Smooth muscle cell (in vitro differentiated cells): ENCODE measurements at regions not wholly inside any gene's neighbourhood (a gene's known extent, or its start where the extent isn't known, plus 50 kb on each side); places are given as distances from the start of the nearest gene placed in this dataset.

Experiments
- DNase-seq: peaks from one replicate; lab custom pipeline; 2025; ENCODE audit not compliant: unreplicated experiment; lab: John Stamatoyannopoulos, UW
- H2AFZ ChIP-seq: fragments of 200-600 bp; sonication (generic); 2 replicates; pipeline ENCODE4 v1.6.0; 2016; ENCODE audit warnings: antibody characterized with exemption, low read depth, mild to moderate bottlenecking
- H3F3A ChIP-seq: fragments of 200-600 bp; sonication (generic); 2 replicates; pipeline ENCODE4 v1.6.0; 2017; ENCODE audit warnings: antibody characterized with exemption, low read depth
- H3K27ac ChIP-seq: fragments of 200-600 bp; sonication (generic); 2 replicates; pipeline ENCODE4 v1.5.1; 2016; ENCODE audit warnings: low read depth, mild to moderate bottlenecking
- H3K27me3 ChIP-seq: fragments of 200-600 bp; sonication (generic); 2 replicates; pipeline ENCODE4 v1.6.1; 2016; ENCODE audit warnings: low read depth, mild to moderate bottlenecking
- H3K36me3 ChIP-seq: fragments of 200-600 bp; sonication (generic); 2 replicates; pipeline ENCODE4 v1.5.1; 2016; ENCODE audit warnings: low read depth
- H3K4me1 ChIP-seq: fragments of 200-600 bp; sonication (generic); 2 replicates; pipeline ENCODE4 v1.5.1; 2016; ENCODE audit warnings: low read depth
- H3K4me2 ChIP-seq: fragments of 200-600 bp; sonication (generic); 2 replicates; pipeline ENCODE4 v1.6.0; 2016; ENCODE audit warnings: mild to moderate bottlenecking
- H3K4me3 ChIP-seq: fragments of 200-600 bp; sonication (generic); 2 replicates; pipeline ENCODE4 v1.5.1; 2016; ENCODE audit warnings: mild to moderate bottlenecking
- H3K79me2 ChIP-seq: fragments of 200-600 bp; sonication (generic); 2 replicates; pipeline ENCODE4 v1.6.0; 2016; ENCODE audit warnings: low read depth, mild to moderate bottlenecking
- H3K9ac ChIP-seq: fragments of 200-600 bp; sonication (generic); 2 replicates; pipeline ENCODE4 v1.6.0; 2016; ENCODE audit warnings: low read depth
- H3K9me3 ChIP-seq: fragments of 200-600 bp; sonication (generic); replicated peaks from 2 replicates; pipeline ENCODE4 v1.5.1; 2016; ENCODE audit warnings: low read depth
- H4K20me1 ChIP-seq: fragments of 200-600 bp; sonication (generic); 2 replicates; pipeline ENCODE4 v1.6.0; 2016; ENCODE audit warnings: low read depth
- WGBS: methylation state at CpG from one replicate; pipeline ENCODE4 v1.1.7; 2016; ENCODE audit warnings: low lambda C conversion rate; 5-methylcytosine and 5-hydroxymethylcytosine counted together
- TF ChIP-seq, protein P1 (sequence below): fragments of 200-600 bp; sonication (generic); IDR thresholded peaks from 2 replicates; pipeline ENCODE4 v1.5.1; 2017; ENCODE audit warnings: borderline replicate concordance, mild to moderate bottlenecking, antibody characterized with exemption; ENCODE audit not compliant: insufficient read depth, poor library complexity, severe bottlenecking

DNA sequence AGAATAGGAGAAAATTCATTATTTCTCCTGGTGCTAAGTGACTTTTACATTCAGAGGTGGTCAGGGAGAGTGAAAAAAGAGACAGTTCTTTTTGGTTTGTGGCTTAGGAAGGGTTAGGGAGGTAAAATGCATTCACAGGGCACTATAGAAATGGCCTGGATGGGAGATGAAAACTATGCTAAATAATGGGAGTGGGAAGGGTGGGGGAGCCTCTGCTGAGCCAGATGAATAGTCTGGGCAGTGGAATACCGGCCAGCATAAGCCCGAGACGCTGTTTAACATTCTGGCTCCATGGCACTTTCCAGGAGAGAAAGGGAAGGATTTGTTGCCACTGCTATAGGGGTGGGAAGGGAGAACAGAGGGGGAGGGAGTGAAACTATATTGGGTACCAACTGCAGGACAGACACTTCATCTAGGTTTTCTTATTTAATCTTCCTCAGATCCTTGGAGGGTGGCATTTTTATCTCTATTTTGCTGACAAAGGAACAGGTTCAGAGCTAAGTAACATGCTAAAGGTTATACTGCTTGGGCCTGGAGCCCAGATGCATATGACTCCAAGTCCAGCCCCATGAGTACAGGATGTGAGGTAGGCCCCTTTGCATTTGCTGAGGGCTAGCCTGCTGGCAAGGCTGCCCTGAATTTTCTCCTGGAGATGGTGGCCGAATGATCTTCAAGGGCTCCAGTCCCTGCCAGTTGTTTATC is 372.4 kb downstream of the CCSER2 start:
- Histone ChIP-seq H3K36me3 (no peaks in the 10 kb centered on the region), H3K79me2 (no peaks in the 10 kb centered on the region), H2AFZ (no peak overlapping the region), H3K4me3 (no peak overlapping the region), H3K27ac (no peak overlapping the region), H3K9ac (no peak overlapping the region), H3K4me2 (no peak overlapping the region), H3F3A (no peaks in the 10 kb centered on the region), H4K20me1 (no peaks in the 10 kb centered on the region), H3K27me3 (peaks cover 3% of the 10 kb centered on the region), H3K4me1 (peaks cover under 1% of the 10 kb centered on the region), H3K9me3 (no peaks in the 10 kb centered on the region)
- 70% methylated on average over 4 of the region's 4 CpGs for WGBS
- TF ChIP-seq, protein P1, sequence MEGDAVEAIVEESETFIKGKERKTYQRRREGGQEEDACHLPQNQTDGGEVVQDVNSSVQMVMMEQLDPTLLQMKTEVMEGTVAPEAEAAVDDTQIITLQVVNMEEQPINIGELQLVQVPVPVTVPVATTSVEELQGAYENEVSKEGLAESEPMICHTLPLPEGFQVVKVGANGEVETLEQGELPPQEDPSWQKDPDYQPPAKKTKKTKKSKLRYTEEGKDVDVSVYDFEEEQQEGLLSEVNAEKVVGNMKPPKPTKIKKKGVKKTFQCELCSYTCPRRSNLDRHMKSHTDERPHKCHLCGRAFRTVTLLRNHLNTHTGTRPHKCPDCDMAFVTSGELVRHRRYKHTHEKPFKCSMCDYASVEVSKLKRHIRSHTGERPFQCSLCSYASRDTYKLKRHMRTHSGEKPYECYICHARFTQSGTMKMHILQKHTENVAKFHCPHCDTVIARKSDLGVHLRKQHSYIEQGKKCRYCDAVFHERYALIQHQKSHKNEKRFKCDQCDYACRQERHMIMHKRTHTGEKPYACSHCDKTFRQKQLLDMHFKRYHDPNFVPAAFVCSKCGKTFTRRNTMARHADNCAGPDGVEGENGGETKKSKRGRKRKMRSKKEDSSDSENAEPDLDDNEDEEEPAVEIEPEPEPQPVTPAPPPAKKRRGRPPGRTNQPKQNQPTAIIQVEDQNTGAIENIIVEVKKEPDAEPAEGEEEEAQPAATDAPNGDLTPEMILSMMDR, result no peak
- DNase-seq, result no peak

- 94% methylated on average over 3 of the region's 3 CpGs for WGBS
- H3K79me2 ChIP-seq, result no peaks in the 10 kb centered on the region
- no peak overlapping the region for H2AFZ ChIP-seq
- no peaks in the 10 kb centered on the region for H3F3A ChIP-seq
- peaks cover 6% of the 10 kb centered on the region for H3K4me1 ChIP-seq
- no peaks in the 10 kb centered on the region for H4K20me1 ChIP-seq
- H3K9me3 ChIP-seq, result no peaks in the 10 kb centered on the region
- no peak for DNase-seq
- H3K27ac ChIP-seq, result no peak overlapping the region
- TF ChIP-seq, protein P1, result no peak
- peaks cover 3% of the 10 kb centered on the region for H3K27me3 ChIP-seq
- no peak overlapping the region for H3K9ac ChIP-seq
- no peak overlapping the region for H3K4me3 ChIP-seq
- H3K4me2 ChIP-seq, result no peak overlapping the region
- no peaks in the 10 kb centered on the region for H3K36me3 ChIP-seq
These were observed 373.0 kb downstream of the CCSER2 start for GRCh38 chr10:84701370-84701720.

DNA sequence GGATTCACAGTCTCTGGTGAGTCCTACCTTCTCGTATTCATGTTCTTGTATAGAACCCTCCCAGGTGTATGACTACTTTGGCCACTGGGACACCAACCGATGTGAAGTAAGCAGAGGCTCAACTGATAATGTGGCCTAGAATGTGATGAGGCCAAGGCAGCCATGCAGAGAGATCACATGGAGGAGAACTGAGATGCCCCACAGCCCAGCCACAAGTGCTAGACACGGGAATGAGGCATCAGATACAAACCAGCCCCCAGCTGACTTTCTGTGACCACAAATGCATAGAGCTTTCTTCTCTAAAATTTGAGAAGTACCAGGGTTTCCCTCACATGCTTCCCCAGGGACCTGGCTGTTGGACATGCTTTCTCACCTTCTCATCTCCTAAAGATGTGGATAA is 375.7 kb downstream of the CCSER2 start:
- H3K36me3 ChIP-seq, result no peaks in the 10 kb centered on the region
- TF ChIP-seq, protein P1, result no peak
- no peak overlapping the region for H3K4me3 ChIP-seq
- no peak overlapping the region for H2AFZ ChIP-seq
- H3K9ac ChIP-seq, result no peak overlapping the region
- H4K20me1 ChIP-seq, result no peaks in the 10 kb centered on the region
- H3K9me3 ChIP-seq, result no peaks in the 10 kb centered on the region
- 84% methylated on average over 3 of the region's 3 CpGs for WGBS
- peaks cover 7% of the 10 kb centered on the region for H3K4me1 ChIP-seq
- peaks cover 3% of the 10 kb centered on the region for H3K27me3 ChIP-seq
- H3K4me2 ChIP-seq, result no peak overlapping the region
- H3F3A ChIP-seq, result no peaks in the 10 kb centered on the region
- H3K79me2 ChIP-seq, result no peaks in the 10 kb centered on the region
- H3K27ac ChIP-seq, result no peak overlapping the region
- no peak for DNase-seq

DNA sequence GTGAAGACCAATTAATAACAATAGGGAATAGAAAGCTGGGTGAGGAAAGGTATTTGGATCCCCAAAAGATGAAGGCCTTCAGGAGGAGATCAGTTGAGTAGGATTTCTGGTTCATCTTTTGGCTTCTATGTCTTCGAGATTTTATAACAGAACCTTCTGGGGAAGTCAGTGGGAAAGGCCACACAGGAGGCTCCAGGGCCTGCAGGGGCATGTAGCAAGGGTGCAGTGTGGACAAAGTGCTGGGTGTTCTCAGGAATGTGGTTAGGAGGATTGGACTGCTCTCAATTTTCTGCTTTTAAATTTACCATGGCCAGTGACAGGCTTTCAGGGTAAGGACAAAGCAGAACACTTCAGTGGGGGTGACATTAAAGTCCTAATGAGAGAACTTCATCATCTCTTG is 378.0 kb downstream of the CCSER2 start:
- no peaks in the 10 kb centered on the region for H4K20me1 ChIP-seq
- no peaks in the 10 kb centered on the region for H3K79me2 ChIP-seq
- H3K9me3 ChIP-seq, result no peaks in the 10 kb centered on the region
- DNase-seq, result no peak
- 63% methylated on average over 1 of the region's 1 CpG for WGBS
- TF ChIP-seq, protein P1, result no peak
- H3K36me3 ChIP-seq, result no peaks in the 10 kb centered on the region
- no peaks in the 10 kb centered on the region for H3F3A ChIP-seq
- peak overlapping the region; percentile 73 for H3K9ac ChIP-seq
- no peak overlapping the region for H3K4me3 ChIP-seq
- peak overlapping the region; percentile 73 for H2AFZ ChIP-seq
- H3K4me1 ChIP-seq, result peaks cover 7% of the 10 kb centered on the region
- peaks cover 19% of the 10 kb centered on the region for H3K27me3 ChIP-seq
- H3K27ac ChIP-seq, result peak overlapping the region; percentile 80
- peak overlapping the region; percentile 41 for H3K4me2 ChIP-seq
